ENCODE measurements at regions not wholly inside any gene's neighbourhood (a gene's known extent, or its start where the extent isn't known, plus 50 kb on each side); places are given as distances from the start of the nearest gene placed in this dataset.

- TF ChIP-seq EZH2phosphoT487 (IDR thresholded peaks at IDR 0.05; ENCODE audit: low read length) (no peak), CTCF (IDR thresholded peaks at IDR 0.05; ENCODE audit: low read length) (no peak), EZH2 (optimal IDR thresholded peaks at IDR 0.05; ENCODE audit: low read depth, low read length) (no peak)
- Histone ChIP-seq H3K36me3 (replicated peaks; ENCODE audit: insufficient read depth, low read length) (no peaks in the 10 kb centered on the region), H3K27me3 (replicated peaks; ENCODE audit: insufficient read depth, low read length) (no peaks in the 10 kb centered on the region), H3K4me2 (ENCODE audit: low read depth, low read length) (no peak overlapping the region), H2AFZ (ENCODE audit: low read length) (no peak overlapping the region), H3K4me3 (ENCODE audit: low read length) (no peak overlapping the region), H3K79me2 (ENCODE audit: low read length) (no peaks in the 10 kb centered on the region), H3K27ac (ENCODE audit: low read length) (no peak overlapping the region), H3K9me3 (replicated peaks; ENCODE audit: insufficient read depth, low read length) (no peaks in the 10 kb centered on the region), H3F3A (ENCODE audit: insufficient read depth, low read length) (no peaks in the 10 kb centered on the region), H3K9me2 (replicated peaks; ENCODE audit: insufficient read depth, low read length) (no peaks in the 10 kb centered on the region), H3K4me1 (ENCODE audit: low read length) (no peaks in the 10 kb centered on the region), H4K20me1 (ENCODE audit: insufficient read depth, low read length) (no peaks in the 10 kb centered on the region), H3K9ac (ENCODE audit: low read length) (no peak overlapping the region)
- no peak for DNase-seq
Measured at GRCh38 chr7:113200281-113200680, 81.9 kb upstream of the SMIM30 start.

DNA sequence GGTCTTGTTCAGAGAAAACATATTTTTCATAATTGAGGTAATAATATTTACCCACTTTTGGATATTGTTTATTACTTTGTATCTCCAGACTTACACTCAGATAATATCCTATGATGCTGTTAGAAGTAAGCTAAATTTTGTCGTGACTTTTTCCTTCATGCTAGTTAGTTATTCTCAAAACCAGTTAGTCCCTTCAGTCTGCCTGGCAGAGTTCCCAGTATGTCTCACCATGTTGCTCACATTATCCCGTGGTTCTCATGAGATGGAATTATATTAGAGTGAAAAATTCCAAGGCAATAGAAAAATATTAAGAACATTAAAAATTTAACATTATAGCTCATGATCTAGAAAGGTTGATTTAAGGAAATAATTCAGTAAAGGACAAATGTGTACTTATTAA lies 81.5 kb upstream of the SMIM30 start:
- no peaks in the 10 kb centered on the region for H3K79me2 ChIP-seq (ENCODE audit: low read length)
- no peak for DNase-seq
- H4K20me1 ChIP-seq (ENCODE audit: insufficient read depth, low read length): no peaks in the 10 kb centered on the region
- H3K27me3 ChIP-seq (replicated peaks; ENCODE audit: insufficient read depth, low read length): no peaks in the 10 kb centered on the region
- no peaks in the 10 kb centered on the region for H3K9me2 ChIP-seq (replicated peaks; ENCODE audit: insufficient read depth, low read length)
- H3F3A ChIP-seq (ENCODE audit: insufficient read depth, low read length): no peaks in the 10 kb centered on the region
- H3K9ac ChIP-seq (ENCODE audit: low read length): no peak overlapping the region
- no peak overlapping the region for H3K27ac ChIP-seq (ENCODE audit: low read length)
- no peaks in the 10 kb centered on the region for H3K4me1 ChIP-seq (ENCODE audit: low read length)
- H3K9me3 ChIP-seq (replicated peaks; ENCODE audit: insufficient read depth, low read length): no peaks in the 10 kb centered on the region
- TF ChIP-seq CTCF (IDR thresholded peaks at IDR 0.05; ENCODE audit: low read length): no peak
- TF ChIP-seq EZH2 (optimal IDR thresholded peaks at IDR 0.05; ENCODE audit: low read depth, low read length): no peak
- TF ChIP-seq EZH2phosphoT487 (IDR thresholded peaks at IDR 0.05; ENCODE audit: low read length): no peak
- no peak overlapping the region for H2AFZ ChIP-seq (ENCODE audit: low read length)
- H3K4me2 ChIP-seq (ENCODE audit: low read depth, low read length): no peak overlapping the region
- H3K36me3 ChIP-seq (replicated peaks; ENCODE audit: insufficient read depth, low read length): no peaks in the 10 kb centered on the region
- H3K4me3 ChIP-seq (ENCODE audit: low read length): no peak overlapping the region

GRCh38 chr7:113199136-113199535 lies 80.8 kb upstream of the SMIM30 start:
- no peak overlapping the region for H3K4me2 ChIP-seq (ENCODE audit: low read depth, low read length)
- no peak overlapping the region for H3K9ac ChIP-seq (ENCODE audit: low read length)
- no peaks in the 10 kb centered on the region for H3K9me2 ChIP-seq (replicated peaks; ENCODE audit: insufficient read depth, low read length)
- no peak for TF ChIP-seq EZH2phosphoT487 (IDR thresholded peaks at IDR 0.05; ENCODE audit: low read length)
- H3K4me1 ChIP-seq (ENCODE audit: low read length): no peaks in the 10 kb centered on the region
- DNase-seq: no peak
- H3K9me3 ChIP-seq (replicated peaks; ENCODE audit: insufficient read depth, low read length): no peaks in the 10 kb centered on the region
- no peak overlapping the region for H3K27ac ChIP-seq (ENCODE audit: low read length)
- H3F3A ChIP-seq (ENCODE audit: insufficient read depth, low read length): no peaks in the 10 kb centered on the region
- H4K20me1 ChIP-seq (ENCODE audit: insufficient read depth, low read length): no peaks in the 10 kb centered on the region
- H3K79me2 ChIP-seq (ENCODE audit: low read length): no peaks in the 10 kb centered on the region
- no peak overlapping the region for H2AFZ ChIP-seq (ENCODE audit: low read length)
- H3K27me3 ChIP-seq (replicated peaks; ENCODE audit: insufficient read depth, low read length): no peaks in the 10 kb centered on the region
- no peaks in the 10 kb centered on the region for H3K36me3 ChIP-seq (replicated peaks; ENCODE audit: insufficient read depth, low read length)
- no peak overlapping the region for H3K4me3 ChIP-seq (ENCODE audit: low read length)

GRCh38 chr7:113198226-113198625 lies 79.9 kb upstream of the SMIM30 start:
- Histone ChIP-seq H3K36me3 (replicated peaks; ENCODE audit: insufficient read depth, low read length) (no peaks in the 10 kb centered on the region), H3K4me1 (ENCODE audit: low read length) (no peaks in the 10 kb centered on the region), H3K4me3 (ENCODE audit: low read length) (no peak overlapping the region), H3K4me2 (ENCODE audit: low read depth, low read length) (no peak overlapping the region), H3K9me2 (replicated peaks; ENCODE audit: insufficient read depth, low read length) (no peaks in the 10 kb centered on the region), H3K27me3 (replicated peaks; ENCODE audit: insufficient read depth, low read length) (no peaks in the 10 kb centered on the region), H3K9me3 (replicated peaks; ENCODE audit: insufficient read depth, low read length) (no peaks in the 10 kb centered on the region), H3K9ac (ENCODE audit: low read length) (no peak overlapping the region), H3K79me2 (ENCODE audit: low read length) (no peaks in the 10 kb centered on the region), H3F3A (ENCODE audit: insufficient read depth, low read length) (no peaks in the 10 kb centered on the region), H4K20me1 (ENCODE audit: insufficient read depth, low read length) (no peaks in the 10 kb centered on the region), H2AFZ (ENCODE audit: low read length) (no peak overlapping the region), H3K27ac (ENCODE audit: low read length) (no peak overlapping the region)
- no peak for DNase-seq
- TF ChIP-seq EZH2phosphoT487 (IDR thresholded peaks at IDR 0.05; ENCODE audit: low read length) (no peak), CTCF (IDR thresholded peaks at IDR 0.05; ENCODE audit: low read length) (no peak), EZH2 (optimal IDR thresholded peaks at IDR 0.05; ENCODE audit: low read depth, low read length) (no peak)
